22Rv1 (cell line): ENCODE measurements at regions not wholly inside any gene's neighbourhood (a gene's known extent, or its start where the extent isn't known, plus 50 kb on each side); places are given as distances from the start of the nearest gene placed in this dataset.

Experiments used
- ZFX ChIP-seq: fragments of 450-650 bp; IDR thresholded peaks from 2 replicates; pipeline ENCODE4 v1.6.1; 2017; ENCODE audit warnings: antibody characterized with exemption, borderline replicate concordance
- TF ChIP-seq, protein P1 (sequence below): fragments of 450-650 bp; IDR thresholded peaks from 2 replicates; pipeline ENCODE4 v1.5.1; 2017; ENCODE audit warnings: mild to moderate bottlenecking

GRCh38 chr2:150688016-150688415 is 200.5 kb upstream of the RND3 start:
- TF ChIP-seq, protein P1, sequence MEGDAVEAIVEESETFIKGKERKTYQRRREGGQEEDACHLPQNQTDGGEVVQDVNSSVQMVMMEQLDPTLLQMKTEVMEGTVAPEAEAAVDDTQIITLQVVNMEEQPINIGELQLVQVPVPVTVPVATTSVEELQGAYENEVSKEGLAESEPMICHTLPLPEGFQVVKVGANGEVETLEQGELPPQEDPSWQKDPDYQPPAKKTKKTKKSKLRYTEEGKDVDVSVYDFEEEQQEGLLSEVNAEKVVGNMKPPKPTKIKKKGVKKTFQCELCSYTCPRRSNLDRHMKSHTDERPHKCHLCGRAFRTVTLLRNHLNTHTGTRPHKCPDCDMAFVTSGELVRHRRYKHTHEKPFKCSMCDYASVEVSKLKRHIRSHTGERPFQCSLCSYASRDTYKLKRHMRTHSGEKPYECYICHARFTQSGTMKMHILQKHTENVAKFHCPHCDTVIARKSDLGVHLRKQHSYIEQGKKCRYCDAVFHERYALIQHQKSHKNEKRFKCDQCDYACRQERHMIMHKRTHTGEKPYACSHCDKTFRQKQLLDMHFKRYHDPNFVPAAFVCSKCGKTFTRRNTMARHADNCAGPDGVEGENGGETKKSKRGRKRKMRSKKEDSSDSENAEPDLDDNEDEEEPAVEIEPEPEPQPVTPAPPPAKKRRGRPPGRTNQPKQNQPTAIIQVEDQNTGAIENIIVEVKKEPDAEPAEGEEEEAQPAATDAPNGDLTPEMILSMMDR, result no peak
- no peak for TF ChIP-seq ZFX
